ENCODE measurements at regions not wholly inside any gene's neighbourhood (a gene's known extent, or its start where the extent isn't known, plus 50 kb on each side); places are given as distances from the start of the nearest gene placed in this dataset.

- Histone ChIP-seq H3K36me3 (no peaks in the 10 kb centered on the region), H3K4me1 (no peaks in the 10 kb centered on the region), H3K4me3 (ENCODE audit: low read depth, low read length) (no peak overlapping the region), H3K27me3 (no peaks in the 10 kb centered on the region), H3K9me3 (no peaks in the 10 kb centered on the region)
- DNase-seq = no peak
- TF ChIP-seq CTCF (IDR thresholded peaks at IDR 0.05; ENCODE audit: low read depth, low read length) = no peak
These were observed 165.8 kb upstream of the KCNMB2 start for GRCh38 chr3:178370387-178370786.

- no peak for DNase-seq
- H3K36me3 ChIP-seq = no peaks in the 10 kb centered on the region
- H3K4me3 ChIP-seq (ENCODE audit: low read depth, low read length) = no peak overlapping the region
- H3K4me1 ChIP-seq = peaks cover 26% of the 10 kb centered on the region
- no peak for TF ChIP-seq CTCF (IDR thresholded peaks at IDR 0.05; ENCODE audit: low read depth, low read length)
- H3K27me3 ChIP-seq = no peaks in the 10 kb centered on the region
- H3K9me3 ChIP-seq = no peaks in the 10 kb centered on the region
These were observed 154.7 kb upstream of the KCNMB2 start for GRCh38 chr3:178381555-178381954.

- Histone ChIP-seq H3K36me3 (no peaks in the 10 kb centered on the region), H3K27me3 (no peaks in the 10 kb centered on the region), H3K4me1 (peaks cover 26% of the 10 kb centered on the region), H3K4me3 (ENCODE audit: low read depth, low read length) (no peak overlapping the region), H3K9me3 (no peaks in the 10 kb centered on the region)
- DNase-seq = no peak
- TF ChIP-seq CTCF (IDR thresholded peaks at IDR 0.05; ENCODE audit: low read depth, low read length) = no peak
These were observed 154.2 kb upstream of the KCNMB2 start for GRCh38 chr3:178381971-178382448.

DNA sequence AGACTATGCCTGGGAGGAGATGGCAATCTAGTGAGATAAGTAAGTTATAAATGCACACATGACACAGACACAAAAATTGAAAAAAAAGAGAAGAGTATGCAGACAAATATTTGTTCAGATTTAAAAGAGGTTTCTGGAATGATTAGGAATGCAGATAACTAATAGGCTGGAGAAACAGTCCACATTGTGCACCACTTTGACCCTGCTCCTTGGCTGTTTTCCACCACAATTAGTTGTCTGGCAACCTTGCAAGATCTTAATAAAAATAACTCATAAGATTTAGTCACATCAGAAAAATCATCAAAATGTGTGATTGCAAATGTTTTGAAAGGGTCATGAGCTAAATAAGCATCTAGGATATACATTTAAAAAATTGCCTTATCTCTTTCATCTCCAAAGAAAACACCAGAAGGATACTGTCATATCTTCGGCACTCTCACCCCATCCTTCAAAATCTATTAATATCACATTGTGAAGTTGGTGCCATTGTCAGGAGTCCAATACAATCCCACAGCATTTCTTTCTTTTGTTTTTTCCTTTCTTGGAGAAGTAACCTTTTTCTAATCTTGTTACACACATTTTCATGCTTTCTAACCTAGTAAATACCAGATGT is 153.7 kb upstream of the KCNMB2 start:
- Histone ChIP-seq H3K36me3 (no peaks in the 10 kb centered on the region), H3K4me3 (ENCODE audit: low read depth, low read length) (no peak overlapping the region), H3K9me3 (no peaks in the 10 kb centered on the region), H3K4me1 (peaks cover 26% of the 10 kb centered on the region), H3K27me3 (no peaks in the 10 kb centered on the region)
- no peak for TF ChIP-seq CTCF (IDR thresholded peaks at IDR 0.05; ENCODE audit: low read depth, low read length)
- no peak for DNase-seq

DNA sequence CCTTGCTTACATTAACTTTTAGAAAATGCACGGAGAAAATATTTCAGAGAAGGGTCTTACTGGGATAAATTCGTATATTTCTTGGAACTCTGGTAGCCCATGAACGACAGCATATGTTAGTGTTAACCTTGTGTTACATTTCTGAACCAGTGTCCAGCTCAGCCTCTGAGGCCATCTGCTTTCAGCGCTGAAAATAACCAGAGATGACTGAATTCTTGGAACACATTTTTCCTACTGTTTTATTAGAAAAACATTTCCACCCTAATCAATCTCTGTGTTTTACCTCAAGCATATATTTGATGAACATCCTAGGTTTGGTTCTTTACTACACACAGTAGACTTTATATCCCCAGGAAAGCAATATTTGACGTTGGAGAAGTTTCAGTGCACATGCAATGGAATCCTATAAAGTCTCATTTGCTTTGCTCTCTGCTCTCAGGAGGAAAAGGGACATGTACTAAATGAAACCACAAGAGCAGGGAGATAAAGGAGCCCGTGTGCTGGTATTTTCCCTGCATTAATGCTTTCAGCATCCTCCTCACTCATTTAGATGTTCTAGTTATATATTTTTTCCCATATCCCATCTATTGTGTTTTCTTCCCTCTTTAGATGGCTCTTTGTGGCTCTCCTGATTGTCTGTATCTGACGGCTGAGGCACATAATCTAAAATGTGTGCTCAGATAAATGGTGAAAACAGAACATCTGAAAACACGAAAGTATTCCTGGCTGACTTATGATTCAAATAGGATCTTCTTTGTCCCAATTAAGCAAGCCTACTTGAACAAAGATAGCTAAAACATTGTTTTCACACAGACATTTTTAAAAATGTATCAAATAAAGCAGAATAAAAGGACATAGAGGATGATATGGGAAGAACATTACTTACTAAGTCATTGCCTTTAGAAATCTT is 151.7 kb upstream of the KCNMB2 start:
- Histone ChIP-seq H3K27me3 (no peaks in the 10 kb centered on the region), H3K9me3 (no peaks in the 10 kb centered on the region), H3K4me1 (peaks cover 26% of the 10 kb centered on the region), H3K4me3 (ENCODE audit: low read depth, low read length) (peak overlapping the region; percentile 23), H3K36me3 (no peaks in the 10 kb centered on the region)
- DNase-seq = peak; percentile 17
- 0 out of 2 replicates have a peak, but pooled peaks have one; percentile 17 for TF ChIP-seq CTCF (IDR thresholded peaks at IDR 0.05; ENCODE audit: low read depth, low read length)

Measured in BE2C (cell line).